MCF 10A (cell line): ENCODE measurements at regions not wholly inside any gene's neighbourhood (a gene's known extent, or its start where the extent isn't known, plus 50 kb on each side); places are given as distances from the start of the nearest gene placed in this dataset.
"Not testable (repeated sequence)": the region's sequence is repeated elsewhere in the genome, so short reads cannot be mapped to it uniquely, and the experiment has no call there.

Experiments used
- BruUV-seq: library from RNA; stranded (reverse); fragments of 400-500 nt; replicated peaks from 2 replicates; lab custom pipeline; 2021; lab: Mats Ljungman, UMichigan
- CTCF ChIA-PET: fragments of 300-600 bp; sonication (Branson Sonifier 250); formaldehyde crosslinking; extraction: SDS; loops from one replicate; lab custom pipeline; 2021; ENCODE audit warnings: antibody characterized with exemption, inconsistent platforms; lab: Yijun Ruan, JAX
- POLR2A ChIA-PET: fragments of 300-600, 350-650 bp; sonication (Branson Sonifier 250); formaldehyde crosslinking; extraction: SDS; loops from one replicate; lab custom pipeline; 2020; ENCODE audit warnings: antibody characterized with exemption, inconsistent platforms; lab: Yijun Ruan, JAX
- DNase-seq: peaks from one replicate; pipeline ENCODE4 v3.0.0-alpha.2; 2018; ENCODE audit not compliant: unreplicated experiment
- H3K27ac Mint-ChIP-seq: one replicate; pipeline ENCODE4 v1.8.0; 2022; ENCODE audit warnings: mild to moderate bottlenecking, low read depth, mixed read lengths; ENCODE audit not compliant: unreplicated experiment
- H3K27me3 Mint-ChIP-seq: one replicate; pipeline ENCODE4 v1.8.0; 2022; ENCODE audit warnings: mixed read lengths; ENCODE audit not compliant: insufficient read depth, unreplicated experiment
- H3K36me3 Mint-ChIP-seq: one replicate; pipeline ENCODE4 v1.8.0; 2022; ENCODE audit warnings: mild to moderate bottlenecking, moderate library complexity, mixed read lengths; ENCODE audit not compliant: insufficient read depth, unreplicated experiment
- H3K4me1 Mint-ChIP-seq: one replicate; pipeline ENCODE4 v1.8.0; 2022; ENCODE audit warnings: mixed read lengths; ENCODE audit not compliant: insufficient read depth, unreplicated experiment
- H3K4me3 Mint-ChIP-seq: one replicate; pipeline ENCODE4 v1.8.0; 2022; ENCODE audit warnings: mild to moderate bottlenecking, moderate library complexity, mixed read lengths; ENCODE audit not compliant: unreplicated experiment
- H3K9me3 Mint-ChIP-seq: one replicate; pipeline ENCODE4 v1.8.0; 2022; ENCODE audit warnings: mixed read lengths; ENCODE audit not compliant: unreplicated experiment
- CTCF ChIP-seq: fragments of 200-600 bp; IDR thresholded peaks from one replicate; pipeline ENCODE4 v1.8.0; 2022; ENCODE audit warnings: antibody characterized with exemption, mild to moderate bottlenecking; ENCODE audit not compliant: unreplicated experiment
- intact Hi-C: fragments of 100-400 bp; cut with micrococcal nuclease; formaldehyde crosslinking; loops from 2 replicates; pipeline ENCODE4 v1.14.1; 2022

GRCh38 chr20:54736421-54736820, 261.0 kb downstream of the DOK5 start:
- no peak for DNase-seq
- no peak for TF ChIP-seq CTCF
- no TSS peak for BruUV-seq
- intact Hi-C loops, result no loop called here
- ChIA-PET POLR2A (no interaction called here), CTCF (no interaction called here)
- Mint-ChIP-seq H3K4me3 (no peak overlapping the region), H3K36me3 (no peaks in the 10 kb centered on the region), H3K9me3 (peaks cover 7% of the 10 kb centered on the region), H3K27ac (no peak overlapping the region), H3K27me3 (peaks cover 20% of the 10 kb centered on the region), H3K4me1 (no peaks in the 10 kb centered on the region)

- ChIA-PET CTCF (no interaction called here), POLR2A (no interaction called here)
- intact Hi-C loops, result no loop called here
- no TSS peak for BruUV-seq
- Mint-ChIP-seq H3K4me3 (no peak overlapping the region), H3K4me1 (no peaks in the 10 kb centered on the region), H3K27me3 (peaks cover 10% of the 10 kb centered on the region), H3K36me3 (no peaks in the 10 kb centered on the region), H3K27ac (no peak overlapping the region), H3K9me3 (peaks cover 7% of the 10 kb centered on the region)
- TF ChIP-seq CTCF, result no peak
- no peak for DNase-seq
Measured at GRCh38 chr20:54733687-54734086, 258.3 kb downstream of the DOK5 start.

DNA sequence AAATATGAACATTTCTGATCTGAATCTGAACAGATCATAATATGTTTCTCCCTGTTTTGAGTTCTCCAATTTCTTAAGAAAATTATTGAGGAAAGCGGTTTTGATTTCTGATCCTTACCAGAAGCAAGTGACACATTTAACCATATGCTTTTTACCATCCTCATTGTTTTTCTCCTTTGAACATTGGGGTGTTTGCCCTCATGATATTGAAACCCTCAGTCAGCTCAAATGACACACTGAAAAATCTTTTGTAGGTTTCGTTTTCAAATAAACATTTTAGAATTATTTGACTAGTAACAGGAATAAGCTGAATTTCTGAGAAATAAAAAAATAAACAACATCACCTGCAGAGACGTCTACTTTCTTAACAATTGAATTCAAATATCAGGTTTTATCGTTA, 252.1 kb downstream of the DOK5 start:
- no peak overlapping the region for H3K27ac Mint-ChIP-seq
- no peaks in the 10 kb centered on the region for H3K27me3 Mint-ChIP-seq
- BruUV-seq, result no TSS peak
- H3K9me3 Mint-ChIP-seq, result no peaks in the 10 kb centered on the region
- intact Hi-C loops, result no loop called here
- no peaks in the 10 kb centered on the region for H3K36me3 Mint-ChIP-seq
- no peak for TF ChIP-seq CTCF
- CTCF ChIA-PET, result interaction anchor here (0.6 to 3.6 kb wide), 5 partner anchors 12 to 529 kb away, joined by 3 to 18 read pairs (median 4); no protein-coding TSS in a partner anchor
- POLR2A ChIA-PET, result no interaction called here
- no peak overlapping the region for H3K4me3 Mint-ChIP-seq
- H3K4me1 Mint-ChIP-seq, result no peaks in the 10 kb centered on the region
- no peak for DNase-seq

- H3K4me1 Mint-ChIP-seq, result no peaks in the 10 kb centered on the region
- H3K36me3 Mint-ChIP-seq, result no peaks in the 10 kb centered on the region
- H3K4me3 Mint-ChIP-seq, result no peak overlapping the region
- no peak overlapping the region for H3K27ac Mint-ChIP-seq
- TF ChIP-seq CTCF, result no peak
- CTCF ChIA-PET, result interaction anchor here (0.6 to 3.6 kb wide), 4 partner anchors 11 to 207 kb away, joined by 3 to 18 read pairs (median 4); no protein-coding TSS in a partner anchor
- intact Hi-C loops, result no loop called here
- no peaks in the 10 kb centered on the region for H3K9me3 Mint-ChIP-seq
- POLR2A ChIA-PET, result no interaction called here
- no peaks in the 10 kb centered on the region for H3K27me3 Mint-ChIP-seq
- no peak for DNase-seq
- no TSS peak for BruUV-seq
Measured at GRCh38 chr20:54726687-54727300, 251.4 kb downstream of the DOK5 start.

GRCh38 chr20:54725266-54725665, 249.9 kb downstream of the DOK5 start:
- DNase-seq, intact Hi-C loops, H3K27me3 Mint-ChIP-seq, H3K36me3 Mint-ChIP-seq, BruUV-seq, H3K4me1 Mint-ChIP-seq, H3K4me3 Mint-ChIP-seq, H3K27ac Mint-ChIP-seq, H3K9me3 Mint-ChIP-seq: not testable (repeated sequence)
- POLR2A ChIA-PET, result interaction anchor here (1.0 kb wide), 1 partner anchor 10 kb away, joined by 5 read pairs; no protein-coding TSS in a partner anchor
- CTCF ChIA-PET, result interaction anchor here (3.6 kb wide), 1 partner anchor 44 kb away, joined by 18 read pairs; no protein-coding TSS in a partner anchor
